ENCODE measurements at regions not wholly inside any gene's neighbourhood (a gene's known extent, or its start where the extent isn't known, plus 50 kb on each side); places are given as distances from the start of the nearest gene placed in this dataset.

DNA sequence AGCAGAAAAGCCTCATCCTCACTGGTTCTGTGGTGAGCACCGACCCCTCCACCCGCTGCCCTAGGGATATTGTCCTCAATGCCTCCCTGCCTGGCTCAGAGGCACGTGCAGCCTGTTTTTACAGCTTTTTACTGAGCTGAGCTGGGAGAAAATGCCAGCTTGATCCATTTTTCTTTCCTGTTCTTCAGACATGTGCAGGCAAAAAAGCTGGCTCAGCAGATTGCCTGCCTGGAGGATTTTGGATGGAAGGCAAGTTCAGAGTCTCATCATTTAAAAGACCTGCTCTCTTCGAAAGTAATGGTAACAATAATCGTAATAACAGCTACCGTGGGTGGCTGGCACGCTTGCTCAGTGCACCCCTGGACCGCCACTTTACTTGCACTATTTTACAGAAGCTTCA, 135.0 kb upstream of the SMIM23 start:
- Histone ChIP-seq H3K4me1 (replicated peaks) (peaks cover 55% of the 10 kb centered on the region), H3K4me3 (no peak overlapping the region), H3K27ac (no peak overlapping the region), H3K27me3 (replicated peaks) (no peaks in the 10 kb centered on the region), H3K9me3 (replicated peaks) (no peaks in the 10 kb centered on the region), H3K36me3 (no peaks in the 10 kb centered on the region)
- DNase-seq (ENCODE audit: low read depth in 1 of 2, low spot score in 2 of 2): no peak

DNA sequence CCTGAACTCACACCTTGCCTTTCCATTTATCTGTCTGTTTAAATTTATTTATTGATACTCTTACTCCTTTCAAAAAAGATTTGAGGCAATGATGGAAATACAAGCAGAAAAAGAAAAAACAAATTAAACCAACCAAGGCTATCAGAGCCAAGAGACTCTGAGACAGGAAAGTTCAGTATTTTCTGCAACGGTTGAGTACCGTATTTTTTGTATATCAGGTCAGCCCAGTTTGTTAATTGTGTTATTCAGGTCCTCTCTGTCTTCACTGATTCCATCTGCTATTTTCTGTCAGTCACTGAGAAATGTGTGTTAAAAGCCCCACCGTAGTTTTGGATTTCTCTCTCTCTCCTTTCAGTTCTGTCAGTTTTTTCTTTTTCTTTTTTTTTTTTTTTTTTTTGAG, 134.5 kb upstream of the SMIM23 start:
- no peak for DNase-seq (ENCODE audit: low read depth in 1 of 2, low spot score in 2 of 2)
- Histone ChIP-seq H3K4me3 (no peak overlapping the region), H3K4me1 (replicated peaks) (peaks cover 50% of the 10 kb centered on the region), H3K27ac (no peak overlapping the region), H3K9me3 (replicated peaks) (no peaks in the 10 kb centered on the region), H3K27me3 (replicated peaks) (no peaks in the 10 kb centered on the region), H3K36me3 (no peaks in the 10 kb centered on the region)

DNA sequence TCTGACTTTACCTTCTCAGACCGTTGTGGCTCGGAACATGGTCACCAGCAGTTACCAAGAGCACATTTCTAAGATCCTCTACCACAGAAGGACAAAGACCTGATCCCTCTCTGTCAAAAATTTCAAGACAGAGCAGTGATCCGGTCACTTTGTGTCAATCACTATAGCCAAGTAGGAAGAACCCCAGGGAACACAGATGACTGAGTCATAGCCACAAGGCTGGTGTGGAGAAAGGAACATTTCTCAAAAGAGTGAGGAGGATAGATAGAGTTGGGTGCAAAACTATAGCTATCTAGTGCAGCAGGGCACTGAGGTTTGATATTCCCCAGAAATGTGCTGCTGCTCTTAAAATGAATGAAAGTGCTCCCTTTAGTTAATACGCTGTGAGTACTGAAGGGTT, 130.7 kb upstream of the SMIM23 start:
- Histone ChIP-seq H3K4me3 (no peak overlapping the region), H3K4me1 (replicated peaks) (peaks cover 12% of the 10 kb centered on the region), H3K27me3 (replicated peaks) (no peaks in the 10 kb centered on the region), H3K36me3 (no peaks in the 10 kb centered on the region), H3K27ac (no peak overlapping the region), H3K9me3 (replicated peaks) (no peaks in the 10 kb centered on the region)
- no peak for DNase-seq (ENCODE audit: low read depth in 1 of 2, low spot score in 2 of 2)

DNA sequence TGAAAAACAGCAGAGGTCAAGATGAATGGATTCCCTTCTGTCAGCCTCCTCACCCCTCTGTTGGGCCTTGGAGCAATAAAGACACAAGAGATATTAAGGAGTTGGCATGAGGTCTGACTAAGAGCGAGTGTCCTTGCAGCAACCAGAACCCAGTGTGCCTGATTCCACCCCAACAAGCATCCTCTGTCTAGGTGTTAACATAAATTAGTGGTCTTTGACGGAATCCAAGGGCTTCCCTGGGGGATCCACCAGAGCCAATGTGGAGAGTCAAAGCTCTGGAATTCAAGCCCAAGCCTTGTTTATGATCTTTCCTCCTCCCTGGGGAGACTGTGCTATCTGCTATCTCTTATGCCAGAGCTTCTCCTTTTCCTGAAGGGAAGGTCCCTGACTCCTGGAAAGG, 128.1 kb upstream of the SMIM23 start:
- H3K36me3 ChIP-seq: no peaks in the 10 kb centered on the region
- DNase-seq (ENCODE audit: low read depth in 1 of 2, low spot score in 2 of 2): no peak
- no peak overlapping the region for H3K4me3 ChIP-seq
- no peaks in the 10 kb centered on the region for H3K27me3 ChIP-seq (replicated peaks)
- H3K4me1 ChIP-seq (replicated peaks): peaks cover 16% of the 10 kb centered on the region
- no peak overlapping the region for H3K27ac ChIP-seq
- H3K9me3 ChIP-seq (replicated peaks): no peaks in the 10 kb centered on the region

DNA sequence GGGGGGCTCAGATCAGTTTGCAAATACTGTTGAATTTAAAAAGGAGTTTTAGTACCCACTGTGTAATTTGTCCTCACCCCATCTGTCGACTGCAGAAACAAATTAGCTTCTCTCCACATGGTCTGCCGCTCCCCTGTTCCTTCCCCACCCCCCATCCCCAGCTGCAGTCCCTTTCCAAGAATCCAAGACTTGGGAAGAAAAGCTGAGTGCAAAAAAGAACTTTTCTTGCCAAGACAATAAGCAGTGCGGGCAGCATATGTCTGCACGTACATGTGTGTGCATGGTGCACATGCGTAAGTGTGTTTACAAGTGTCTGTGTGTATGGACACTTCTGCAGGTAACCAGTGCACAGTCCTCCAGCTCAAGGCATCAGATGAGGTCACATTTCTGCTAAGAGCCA, 125.7 kb upstream of the SMIM23 start:
- no peaks in the 10 kb centered on the region for H3K36me3 ChIP-seq
- no peak overlapping the region for H3K27ac ChIP-seq
- no peaks in the 10 kb centered on the region for H3K27me3 ChIP-seq (replicated peaks)
- peaks cover 16% of the 10 kb centered on the region for H3K4me1 ChIP-seq (replicated peaks)
- no peak overlapping the region for H3K4me3 ChIP-seq
- H3K9me3 ChIP-seq (replicated peaks): no peaks in the 10 kb centered on the region
- DNase-seq (ENCODE audit: low read depth in 1 of 2, low spot score in 2 of 2): no peak

DNA sequence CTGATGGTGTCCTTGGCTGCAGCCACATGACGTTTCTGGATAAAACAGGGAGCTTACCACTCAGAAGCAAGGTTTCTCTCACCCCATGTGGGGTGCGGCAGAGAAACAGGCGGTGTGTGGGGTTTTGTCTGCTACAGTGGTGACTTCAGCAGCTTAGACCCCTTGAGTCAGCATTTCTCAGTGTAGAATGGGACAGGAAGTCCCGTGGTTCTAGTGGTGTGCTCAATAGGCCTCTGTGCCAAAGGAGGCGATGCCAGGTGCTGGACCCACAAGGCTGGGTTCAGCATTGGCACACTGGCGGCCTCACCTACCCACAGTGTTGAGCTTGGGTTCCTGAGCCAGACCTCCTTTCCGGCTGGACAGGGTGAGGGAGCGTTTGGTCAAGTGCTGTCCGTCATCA, 125.2 kb upstream of the SMIM23 start:
- peaks cover 16% of the 10 kb centered on the region for H3K4me1 ChIP-seq (replicated peaks)
- H3K9me3 ChIP-seq (replicated peaks): no peaks in the 10 kb centered on the region
- no peaks in the 10 kb centered on the region for H3K27me3 ChIP-seq (replicated peaks)
- no peaks in the 10 kb centered on the region for H3K36me3 ChIP-seq
- no peak for DNase-seq (ENCODE audit: low read depth in 1 of 2, low spot score in 2 of 2)
- H3K4me3 ChIP-seq: no peak overlapping the region
- no peak overlapping the region for H3K27ac ChIP-seq

DNA sequence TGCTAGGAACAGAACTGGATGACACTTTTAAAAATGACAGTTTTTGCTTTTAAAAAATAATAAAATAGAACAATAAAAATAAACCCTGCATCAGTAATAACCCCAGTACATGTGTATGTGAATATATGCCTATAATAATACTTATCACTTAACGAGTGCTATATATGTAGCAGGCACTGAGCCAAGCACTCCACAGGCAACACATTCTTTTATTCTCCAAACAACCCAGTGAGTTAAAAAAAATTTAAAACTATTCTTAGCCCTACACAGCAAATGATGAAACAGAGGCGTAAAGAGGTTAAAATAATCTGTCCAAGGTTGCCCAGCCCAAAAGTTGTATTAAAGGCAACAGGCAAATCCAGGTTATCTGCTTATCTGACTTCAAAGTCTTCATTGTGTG, 124.5 kb upstream of the SMIM23 start:
- Histone ChIP-seq H3K9me3 (replicated peaks) (no peaks in the 10 kb centered on the region), H3K27me3 (replicated peaks) (no peaks in the 10 kb centered on the region), H3K36me3 (no peaks in the 10 kb centered on the region), H3K27ac (no peak overlapping the region), H3K4me1 (replicated peaks) (peaks cover 16% of the 10 kb centered on the region), H3K4me3 (no peak overlapping the region)
- DNase-seq (ENCODE audit: low read depth in 1 of 2, low spot score in 2 of 2): no peak

DNA sequence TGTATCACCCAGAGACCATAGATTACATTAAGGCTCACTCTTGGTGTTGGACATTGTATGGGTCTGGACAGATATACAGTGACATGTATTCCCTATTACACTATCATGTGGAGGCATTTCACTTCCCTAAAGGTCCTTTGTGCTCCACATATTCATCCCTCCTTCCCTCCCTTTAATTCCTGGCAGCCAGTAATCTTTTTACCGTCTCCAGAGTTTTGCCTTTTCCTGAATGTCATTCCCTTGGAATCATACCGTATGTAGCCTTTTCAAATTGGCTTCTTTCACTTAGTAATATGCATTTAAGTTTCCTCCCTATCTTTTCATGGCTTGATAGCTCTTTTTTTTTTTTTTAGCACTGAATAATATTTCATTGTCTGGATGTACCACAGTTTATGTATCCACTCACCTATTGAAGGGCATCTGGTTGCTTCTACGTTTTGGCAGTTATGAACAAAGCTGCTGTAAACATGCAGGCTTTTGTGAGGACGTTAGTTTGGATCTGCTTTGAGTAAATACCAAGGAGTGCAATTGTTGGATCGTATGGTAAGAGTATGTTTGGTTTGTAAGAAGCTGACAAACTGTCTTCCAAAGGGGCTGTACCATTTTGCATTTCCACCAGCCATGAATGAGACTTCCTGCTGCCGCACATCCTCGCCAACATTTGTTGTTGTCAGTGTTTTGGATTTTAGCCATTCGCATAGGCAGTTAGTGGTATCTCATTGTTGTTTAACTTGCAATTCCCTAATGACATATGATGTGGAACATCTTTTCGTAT, 122.1 kb upstream of the SMIM23 start:
- Histone ChIP-seq H3K27me3 (replicated peaks) (no peaks in the 10 kb centered on the region), H3K4me1 (replicated peaks) (peaks cover 38% of the 10 kb centered on the region), H3K27ac (no peak overlapping the region), H3K4me3 (no peak overlapping the region), H3K9me3 (replicated peaks) (no peaks in the 10 kb centered on the region), H3K36me3 (no peaks in the 10 kb centered on the region)
- DNase-seq (ENCODE audit: low read depth in 1 of 2, low spot score in 2 of 2): no peak

DNA sequence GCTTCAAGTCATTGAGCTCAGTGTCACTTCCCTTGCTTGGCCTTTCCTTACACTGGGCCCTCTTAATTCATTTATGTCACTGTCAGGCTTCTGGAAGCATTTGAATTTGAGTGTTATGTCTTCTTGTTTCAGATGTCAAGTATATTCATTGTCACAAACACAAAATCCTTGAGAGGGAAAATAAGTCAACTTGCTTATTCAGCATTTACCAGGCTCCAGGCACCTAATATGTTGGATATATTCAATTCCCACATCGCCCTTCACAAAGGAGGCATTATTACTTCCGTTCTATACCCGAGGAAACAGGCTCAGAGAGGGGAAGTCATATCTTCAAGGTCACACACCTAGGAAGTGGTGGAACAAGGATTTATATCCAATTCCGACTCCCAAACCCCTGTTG, 121.1 kb upstream of the SMIM23 start:
- Histone ChIP-seq H3K27me3 (replicated peaks) (no peaks in the 10 kb centered on the region), H3K4me3 (no peak overlapping the region), H3K27ac (no peak overlapping the region), H3K4me1 (replicated peaks) (peaks cover 44% of the 10 kb centered on the region), H3K36me3 (no peaks in the 10 kb centered on the region), H3K9me3 (replicated peaks) (no peaks in the 10 kb centered on the region)
- no peak for DNase-seq (ENCODE audit: low read depth in 1 of 2, low spot score in 2 of 2)

DNA sequence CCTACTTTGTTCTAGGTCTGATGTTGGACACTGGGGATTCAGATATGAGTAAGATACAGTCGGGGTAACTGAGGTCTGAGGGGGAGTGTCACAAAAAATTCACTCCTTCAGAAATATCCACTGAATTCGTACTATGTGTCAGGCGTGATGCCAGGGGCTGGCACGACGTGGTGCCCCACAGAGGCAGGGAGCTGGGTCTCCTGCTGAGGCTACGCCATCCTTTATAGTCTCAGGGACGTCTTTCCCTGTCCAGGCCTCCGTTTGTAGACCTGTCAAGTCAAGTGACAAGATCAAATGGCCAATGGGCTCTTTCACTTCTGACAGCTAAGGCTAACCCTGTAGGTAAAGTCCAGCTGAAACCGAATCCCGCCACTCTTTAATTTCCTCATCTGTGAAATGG, 118.8 kb upstream of the SMIM23 start:
- Histone ChIP-seq H3K27me3 (replicated peaks) (no peaks in the 10 kb centered on the region), H3K36me3 (no peaks in the 10 kb centered on the region), H3K4me3 (no peak overlapping the region), H3K4me1 (replicated peaks) (peaks cover 30% of the 10 kb centered on the region), H3K27ac (peak overlapping the region; percentile 75), H3K9me3 (replicated peaks) (no peaks in the 10 kb centered on the region)
- DNase-seq (ENCODE audit: low read depth in 1 of 2, low spot score in 2 of 2): peak in 1 of 2 experiments; percentile 32

DNA sequence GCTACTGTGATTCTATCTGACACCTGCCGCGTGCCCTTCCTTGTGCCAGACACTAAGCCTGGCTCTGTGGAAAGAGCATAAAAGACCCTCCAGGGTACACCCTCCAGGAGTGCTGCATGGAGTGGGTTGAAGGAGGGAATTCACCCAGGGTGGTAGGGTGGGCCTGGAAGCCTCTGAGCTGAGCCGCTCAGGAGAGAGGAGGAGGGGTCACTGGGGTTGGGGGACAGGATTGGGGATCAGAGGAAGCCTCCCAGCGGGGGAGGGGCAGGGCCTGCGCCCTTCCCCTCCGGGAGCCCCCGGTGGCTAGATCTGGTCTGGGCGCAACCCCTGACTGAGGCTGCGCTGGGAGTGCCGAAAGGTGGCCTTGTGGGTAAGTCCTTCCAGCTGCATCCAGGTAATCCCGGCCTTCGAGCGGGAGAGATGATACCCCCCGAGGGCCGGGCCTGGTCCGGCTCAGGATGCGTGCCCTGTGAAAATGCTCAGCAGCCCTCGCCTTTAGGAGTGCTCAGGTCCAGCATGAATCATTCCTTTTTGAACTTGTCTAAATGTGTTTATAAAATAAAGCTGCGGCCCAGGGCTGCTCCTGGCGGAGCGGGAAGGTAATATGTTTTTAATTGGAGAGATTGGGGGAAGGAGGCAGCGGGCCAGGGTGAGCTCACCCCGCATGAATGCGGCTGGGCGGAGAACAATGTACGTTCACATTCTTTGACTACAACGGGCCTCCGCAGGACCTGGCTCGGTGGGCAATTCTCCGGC, 118.1 kb upstream of the SMIM23 start:
- Histone ChIP-seq H3K9me3 (replicated peaks) (no peaks in the 10 kb centered on the region), H3K27ac (peak overlapping the region; percentile 83), H3K4me1 (replicated peaks) (peaks cover 28% of the 10 kb centered on the region), H3K27me3 (replicated peaks) (no peaks in the 10 kb centered on the region), H3K4me3 (no peak overlapping the region), H3K36me3 (no peaks in the 10 kb centered on the region)
- DNase-seq (ENCODE audit: low read depth in 1 of 2, low spot score in 2 of 2): peak; percentile 97

DNA sequence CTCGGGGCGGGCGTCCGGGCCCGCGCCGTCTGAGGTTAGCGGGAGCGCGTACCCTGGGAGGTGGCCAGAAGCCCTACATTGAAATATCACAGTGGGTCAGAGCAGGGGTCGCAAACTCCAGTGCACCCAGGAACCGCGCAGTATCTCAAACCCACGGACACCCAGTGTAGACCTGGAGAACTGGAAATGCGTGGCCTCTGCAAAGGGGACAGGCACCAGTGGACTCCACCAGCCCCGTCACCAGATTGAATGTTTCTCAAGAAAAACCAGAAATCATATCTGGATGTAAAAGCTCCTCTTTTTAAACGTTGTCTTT, 117.6 kb upstream of the SMIM23 start:
- DNase-seq (ENCODE audit: low read depth in 1 of 2, low spot score in 2 of 2): no peak

DNA sequence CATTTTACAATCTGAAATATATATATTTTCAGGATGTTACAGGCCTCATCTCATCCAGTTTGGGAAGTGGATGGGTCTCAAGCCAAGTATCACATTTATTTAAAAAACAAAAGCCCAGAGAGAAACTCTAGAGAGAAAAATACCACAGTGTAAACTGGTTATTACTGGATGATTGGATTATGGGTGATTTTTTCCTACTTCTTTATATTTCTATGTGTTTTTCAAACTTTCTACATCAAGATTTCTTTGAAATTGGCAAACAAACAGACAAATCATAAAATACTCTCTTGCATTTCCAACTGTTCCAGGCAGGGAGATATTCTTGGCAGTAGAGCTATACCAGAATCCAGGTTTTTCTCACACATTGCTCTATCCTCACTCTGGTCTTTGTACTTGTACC, 116.0 kb upstream of the SMIM23 start:
- peaks cover 28% of the 10 kb centered on the region for H3K4me1 ChIP-seq (replicated peaks)
- no peak overlapping the region for H3K4me3 ChIP-seq
- peak in 1 of 2 experiments; percentile 1 for DNase-seq (ENCODE audit: low read depth in 1 of 2, low spot score in 2 of 2)
- no peaks in the 10 kb centered on the region for H3K9me3 ChIP-seq (replicated peaks)
- no peak overlapping the region for H3K27ac ChIP-seq
- no peaks in the 10 kb centered on the region for H3K27me3 ChIP-seq (replicated peaks)
- no peaks in the 10 kb centered on the region for H3K36me3 ChIP-seq

More for the DNA sequence above, 117.6 kb upstream of the SMIM23 start:
- Histone ChIP-seq H3K4me3 (no peak overlapping the region), H3K27me3 (replicated peaks) (no peaks in the 10 kb centered on the region), H3K9me3 (replicated peaks) (no peaks in the 10 kb centered on the region), H3K4me1 (replicated peaks) (peaks cover 28% of the 10 kb centered on the region), H3K27ac (peak overlapping the region; percentile 83), H3K36me3 (no peaks in the 10 kb centered on the region)

DNA sequence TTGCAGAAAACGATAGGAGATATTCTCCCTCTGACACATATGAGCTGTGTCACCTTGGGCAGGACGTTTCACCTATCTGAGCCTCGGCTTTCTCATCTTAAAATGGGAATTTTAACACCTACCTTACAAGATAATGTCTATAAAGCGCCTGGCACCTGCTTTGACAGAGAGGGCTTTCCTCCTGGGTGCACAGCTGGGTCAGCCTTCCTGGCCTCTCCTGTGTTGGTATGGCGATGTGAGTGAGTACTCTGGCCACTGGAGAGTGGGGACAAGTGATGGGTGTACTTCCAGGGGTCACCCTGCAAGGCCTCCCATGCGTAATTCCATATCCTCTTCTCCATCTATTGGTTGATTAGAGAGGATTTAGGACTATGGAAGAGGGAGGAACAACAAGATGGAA, 113.1 kb upstream of the SMIM23 start:
- no peaks in the 10 kb centered on the region for H3K27me3 ChIP-seq (replicated peaks)

More for the DNA sequence above, 113.1 kb upstream of the SMIM23 start:
- no peak overlapping the region for H3K4me3 ChIP-seq
- peaks cover 23% of the 10 kb centered on the region for H3K4me1 ChIP-seq (replicated peaks)
- no peaks in the 10 kb centered on the region for H3K36me3 ChIP-seq
- no peak overlapping the region for H3K27ac ChIP-seq
- peak in 1 of 2 experiments; percentile 29 for DNase-seq (ENCODE audit: low read depth in 1 of 2, low spot score in 2 of 2)
- no peaks in the 10 kb centered on the region for H3K9me3 ChIP-seq (replicated peaks)
